ENCODE measurements at regions not wholly inside any gene's neighbourhood (a gene's known extent, or its start where the extent isn't known, plus 50 kb on each side); places are given as distances from the start of the nearest gene placed in this dataset.

DNA sequence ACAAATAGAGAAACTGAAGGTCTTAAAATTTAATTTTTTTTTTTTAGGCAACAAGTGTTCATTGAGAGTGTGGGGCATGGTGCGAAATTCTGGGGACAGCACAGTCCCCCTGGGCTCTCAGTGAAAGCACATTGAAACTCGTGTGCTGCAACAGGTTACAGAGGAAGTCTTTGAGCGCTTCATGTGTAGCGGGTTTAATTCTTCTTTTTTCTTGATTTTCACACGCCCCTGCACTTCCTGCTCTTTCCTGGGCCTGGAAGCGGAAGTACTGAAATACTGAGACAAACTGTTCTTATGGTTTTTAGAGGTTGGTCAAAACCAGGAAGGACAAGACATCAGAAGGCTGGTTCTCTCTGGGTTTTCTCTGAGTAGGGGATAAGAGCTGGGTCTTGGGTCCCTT, 203.5 kb downstream of the PTEN start:
- H4K20me1 ChIP-seq (ENCODE audit: control insufficient read depth, insufficient read depth) = no peaks in the 10 kb centered on the region
- intact Hi-C loops (cut with micrococcal nuclease; ENCODE audit: unreplicated experiment) (loop anchor here (5.0 kb wide), 1 partner anchor 100 kb away; no protein-coding TSS in a partner anchor), in situ Hi-C loops (cut with MboI) (loop anchor here (10.0 kb wide), 1 partner anchor 202 kb away; the partner anchor contains the start of genes KLLN and PTEN)
- no peaks in the 10 kb centered on the region for H3K36me3 ChIP-seq (ENCODE audit: control insufficient read depth in 2 of 2, insufficient read depth in 2 of 2, low read length in 1 of 2)
- ATAC-seq = 0 out of 3 replicates have a peak, but pooled peaks have one; percentile 1
- no TSS peak for BruUV-seq (replicated peaks)
- ChIA-PET RAD21 (ENCODE audit: unreplicated experiment) (interaction anchor here (0.7 to 8.0 kb wide), 13 partner anchors 9 to 322 kb away, joined by 3 to 89 read pairs (median 15); partner anchors contain the start of genes KLLN and PTEN), SMC1A (ENCODE audit: uncharacterized antibody, unreplicated experiment) (interaction anchor here (0.6 to 19.3 kb wide), 13 partner anchors 12 to 319 kb away, joined by 3 to 229 read pairs (median 4); partner anchors contain the start of genes KLLN and PTEN), POLR2A (interaction anchor here (0.6 to 1.9 kb wide), 4 partner anchors 13 to 320 kb away, joined by 3 to 8 read pairs (median 4); no protein-coding TSS in a partner anchor), CTCF (interaction anchor here (0.6 to 6.5 kb wide), 11 partner anchors 13 to 479 kb away, joined by 3 to 36 read pairs (median 4); no protein-coding TSS in a partner anchor)
- H3K4me1 ChIP-seq (ENCODE audit: control insufficient read depth, insufficient read depth, low read length) = peaks cover 95% of the 10 kb centered on the region
- H3K9ac ChIP-seq (ENCODE audit: control insufficient read depth, insufficient read depth, low read length) = no peak overlapping the region; the same call in 1 of the 2 replicates
- no peak overlapping the region for H2AFZ ChIP-seq (ENCODE audit: control insufficient read depth, low read depth, low read length)
- no peak for FAIRE-seq
- peak overlapping the region; percentile 19; the same call in 1 of the 2 replicates for H3K4me3 ChIP-seq
- H3K9me3 ChIP-seq (replicated peaks; ENCODE audit: control insufficient read depth, insufficient read depth, low read length) = no peaks in the 10 kb centered on the region
- H3K4me2 ChIP-seq (ENCODE audit: control insufficient read depth, insufficient read depth) = peak overlapping the region; percentile 80
- H3K27ac ChIP-seq (ENCODE audit: control insufficient read depth, insufficient read depth) = peak overlapping the region; percentile 92
- no peaks in the 10 kb centered on the region for H3K79me2 ChIP-seq (ENCODE audit: control insufficient read depth, insufficient read depth, low read length)
- WGBS (ENCODE audit: insufficient coverage, insufficient replicate concordance, low lambda C conversion rate, missing lambda C conversion rate) = 91% methylated on average over 6 of the region's 6 CpGs
- H3K27me3 ChIP-seq (replicated peaks in 1 of 2; ENCODE audit: control insufficient read depth in 2 of 2, insufficient read depth in 2 of 2, low read length in 1 of 2) = no peaks in the 10 kb centered on the region
- DNase-seq (ENCODE audit: low read depth, low spot score) = no peak
- TF ChIP-seq TCF12 (IDR thresholded peaks at IDR 0.05; ENCODE audit: low read depth, low read length) = 0 out of 2 replicates have a peak, but pooled peaks have one; percentile 9
- TF ChIP-seq, protein P1, sequence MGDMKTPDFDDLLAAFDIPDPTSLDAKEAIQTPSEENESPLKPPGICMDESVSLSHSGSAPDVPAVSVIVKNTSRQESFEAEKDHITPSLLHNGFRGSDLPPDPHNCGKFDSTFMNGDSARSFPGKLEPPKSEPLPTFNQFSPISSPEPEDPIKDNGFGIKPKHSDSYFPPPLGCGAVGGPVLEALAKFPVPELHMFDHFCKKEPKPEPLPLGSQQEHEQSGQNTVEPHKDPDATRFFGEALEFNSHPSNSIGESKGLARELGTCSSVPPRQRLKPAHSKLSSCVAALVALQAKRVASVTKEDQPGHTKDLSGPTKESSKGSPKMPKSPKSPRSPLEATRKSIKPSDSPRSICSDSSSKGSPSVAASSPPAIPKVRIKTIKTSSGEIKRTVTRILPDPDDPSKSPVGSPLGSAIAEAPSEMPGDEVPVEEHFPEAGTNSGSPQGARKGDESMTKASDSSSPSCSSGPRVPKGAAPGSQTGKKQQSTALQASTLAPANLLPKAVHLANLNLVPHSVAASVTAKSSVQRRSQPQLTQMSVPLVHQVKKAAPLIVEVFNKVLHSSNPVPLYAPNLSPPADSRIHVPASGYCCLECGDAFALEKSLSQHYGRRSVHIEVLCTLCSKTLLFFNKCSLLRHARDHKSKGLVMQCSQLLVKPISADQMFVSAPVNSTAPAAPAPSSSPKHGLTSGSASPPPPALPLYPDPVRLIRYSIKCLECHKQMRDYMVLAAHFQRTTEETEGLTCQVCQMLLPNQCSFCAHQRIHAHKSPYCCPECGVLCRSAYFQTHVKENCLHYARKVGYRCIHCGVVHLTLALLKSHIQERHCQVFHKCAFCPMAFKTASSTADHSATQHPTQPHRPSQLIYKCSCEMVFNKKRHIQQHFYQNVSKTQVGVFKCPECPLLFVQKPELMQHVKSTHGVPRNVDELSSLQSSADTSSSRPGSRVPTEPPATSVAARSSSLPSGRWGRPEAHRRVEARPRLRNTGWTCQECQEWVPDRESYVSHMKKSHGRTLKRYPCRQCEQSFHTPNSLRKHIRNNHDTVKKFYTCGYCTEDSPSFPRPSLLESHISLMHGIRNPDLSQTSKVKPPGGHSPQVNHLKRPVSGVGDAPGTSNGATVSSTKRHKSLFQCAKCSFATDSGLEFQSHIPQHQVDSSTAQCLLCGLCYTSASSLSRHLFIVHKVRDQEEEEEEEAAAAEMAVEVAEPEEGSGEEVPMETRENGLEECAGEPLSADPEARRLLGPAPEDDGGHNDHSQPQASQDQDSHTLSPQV (IDR thresholded peaks at IDR 0.05) = no peak
- TF ChIP-seq, protein P2, sequence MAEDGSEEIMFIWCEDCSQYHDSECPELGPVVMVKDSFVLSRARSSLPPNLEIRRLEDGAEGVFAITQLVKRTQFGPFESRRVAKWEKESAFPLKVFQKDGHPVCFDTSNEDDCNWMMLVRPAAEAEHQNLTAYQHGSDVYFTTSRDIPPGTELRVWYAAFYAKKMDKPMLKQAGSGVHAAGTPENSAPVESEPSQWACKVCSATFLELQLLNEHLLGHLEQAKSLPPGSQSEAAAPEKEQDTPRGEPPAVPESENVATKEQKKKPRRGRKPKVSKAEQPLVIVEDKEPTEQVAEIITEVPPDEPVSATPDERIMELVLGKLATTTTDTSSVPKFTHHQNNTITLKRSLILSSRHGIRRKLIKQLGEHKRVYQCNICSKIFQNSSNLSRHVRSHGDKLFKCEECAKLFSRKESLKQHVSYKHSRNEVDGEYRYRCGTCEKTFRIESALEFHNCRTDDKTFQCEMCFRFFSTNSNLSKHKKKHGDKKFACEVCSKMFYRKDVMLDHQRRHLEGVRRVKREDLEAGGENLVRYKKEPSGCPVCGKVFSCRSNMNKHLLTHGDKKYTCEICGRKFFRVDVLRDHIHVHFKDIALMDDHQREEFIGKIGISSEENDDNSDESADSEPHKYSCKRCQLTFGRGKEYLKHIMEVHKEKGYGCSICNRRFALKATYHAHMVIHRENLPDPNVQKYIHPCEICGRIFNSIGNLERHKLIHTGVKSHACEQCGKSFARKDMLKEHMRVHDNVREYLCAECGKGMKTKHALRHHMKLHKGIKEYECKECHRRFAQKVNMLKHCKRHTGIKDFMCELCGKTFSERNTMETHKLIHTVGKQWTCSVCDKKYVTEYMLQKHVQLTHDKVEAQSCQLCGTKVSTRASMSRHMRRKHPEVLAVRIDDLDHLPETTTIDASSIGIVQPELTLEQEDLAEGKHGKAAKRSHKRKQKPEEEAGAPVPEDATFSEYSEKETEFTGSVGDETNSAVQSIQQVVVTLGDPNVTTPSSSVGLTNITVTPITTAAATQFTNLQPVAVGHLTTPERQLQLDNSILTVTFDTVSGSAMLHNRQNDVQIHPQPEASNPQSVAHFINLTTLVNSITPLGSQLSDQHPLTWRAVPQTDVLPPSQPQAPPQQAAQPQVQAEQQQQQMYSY (CRISPR knock-in tag; IDR thresholded peaks at IDR 0.05) = no peak
- TF ChIP-seq, protein P3, sequence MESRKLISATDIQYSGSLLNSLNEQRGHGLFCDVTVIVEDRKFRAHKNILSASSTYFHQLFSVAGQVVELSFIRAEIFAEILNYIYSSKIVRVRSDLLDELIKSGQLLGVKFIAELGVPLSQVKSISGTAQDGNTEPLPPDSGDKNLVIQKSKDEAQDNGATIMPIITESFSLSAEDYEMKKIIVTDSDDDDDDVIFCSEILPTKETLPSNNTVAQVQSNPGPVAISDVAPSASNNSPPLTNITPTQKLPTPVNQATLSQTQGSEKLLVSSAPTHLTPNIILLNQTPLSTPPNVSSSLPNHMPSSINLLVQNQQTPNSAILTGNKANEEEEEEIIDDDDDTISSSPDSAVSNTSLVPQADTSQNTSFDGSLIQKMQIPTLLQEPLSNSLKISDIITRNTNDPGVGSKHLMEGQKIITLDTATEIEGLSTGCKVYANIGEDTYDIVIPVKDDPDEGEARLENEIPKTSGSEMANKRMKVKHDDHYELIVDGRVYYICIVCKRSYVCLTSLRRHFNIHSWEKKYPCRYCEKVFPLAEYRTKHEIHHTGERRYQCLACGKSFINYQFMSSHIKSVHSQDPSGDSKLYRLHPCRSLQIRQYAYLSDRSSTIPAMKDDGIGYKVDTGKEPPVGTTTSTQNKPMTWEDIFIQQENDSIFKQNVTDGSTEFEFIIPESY (IDR thresholded peaks at IDR 0.05) = no peak
- TF ChIP-seq, protein P4, sequence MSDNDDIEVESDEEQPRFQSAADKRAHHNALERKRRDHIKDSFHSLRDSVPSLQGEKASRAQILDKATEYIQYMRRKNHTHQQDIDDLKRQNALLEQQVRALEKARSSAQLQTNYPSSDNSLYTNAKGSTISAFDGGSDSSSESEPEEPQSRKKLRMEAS (IDR thresholded peaks at IDR 0.05; ENCODE audit: low read depth, low read length) = no peak
- TF ChIP-seq NBN (IDR thresholded peaks at IDR 0.05) = no peak
- TF ChIP-seq NR2F1 (conservative IDR thresholded peaks at IDR 0.05) = no peak
- peak in 1 of 2 experiments; percentile 98; a peak in 2 of 4 replicates for TF ChIP-seq ETV6 (conservative IDR thresholded peaks at IDR 0.05 in 1 of 2, IDR thresholded peaks at IDR 0.05 in 1 of 2; ENCODE audit: borderline replicate concordance in 1 of 2, low read depth in 1 of 2)
- TF ChIP-seq ZSCAN29 (IDR thresholded peaks at IDR 0.05) = no peak
- no peak for TF ChIP-seq NR2C2 (IDR thresholded peaks at IDR 0.05; ENCODE audit: borderline replicate concordance, control insufficient read depth, insufficient read length, low read depth)
- no peak for TF ChIP-seq STAT1 (conservative IDR thresholded peaks at IDR 0.05)
- TF ChIP-seq, protein P5, sequence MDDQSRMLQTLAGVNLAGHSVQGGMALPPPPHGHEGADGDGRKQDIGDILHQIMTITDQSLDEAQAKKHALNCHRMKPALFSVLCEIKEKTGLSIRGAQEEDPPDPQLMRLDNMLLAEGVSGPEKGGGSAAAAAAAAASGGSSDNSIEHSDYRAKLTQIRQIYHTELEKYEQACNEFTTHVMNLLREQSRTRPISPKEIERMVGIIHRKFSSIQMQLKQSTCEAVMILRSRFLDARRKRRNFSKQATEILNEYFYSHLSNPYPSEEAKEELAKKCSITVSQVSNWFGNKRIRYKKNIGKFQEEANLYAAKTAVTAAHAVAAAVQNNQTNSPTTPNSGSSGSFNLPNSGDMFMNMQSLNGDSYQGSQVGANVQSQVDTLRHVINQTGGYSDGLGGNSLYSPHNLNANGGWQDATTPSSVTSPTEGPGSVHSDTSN (IDR thresholded peaks at IDR 0.05; ENCODE audit: insufficient replicate concordance, low read depth, low read length) = no peak

Data from GM12878 (cell line).